ENCODE measurements at regions not wholly inside any gene's neighbourhood (a gene's known extent, or its start where the extent isn't known, plus 50 kb on each side); places are given as distances from the start of the nearest gene placed in this dataset.

DNA sequence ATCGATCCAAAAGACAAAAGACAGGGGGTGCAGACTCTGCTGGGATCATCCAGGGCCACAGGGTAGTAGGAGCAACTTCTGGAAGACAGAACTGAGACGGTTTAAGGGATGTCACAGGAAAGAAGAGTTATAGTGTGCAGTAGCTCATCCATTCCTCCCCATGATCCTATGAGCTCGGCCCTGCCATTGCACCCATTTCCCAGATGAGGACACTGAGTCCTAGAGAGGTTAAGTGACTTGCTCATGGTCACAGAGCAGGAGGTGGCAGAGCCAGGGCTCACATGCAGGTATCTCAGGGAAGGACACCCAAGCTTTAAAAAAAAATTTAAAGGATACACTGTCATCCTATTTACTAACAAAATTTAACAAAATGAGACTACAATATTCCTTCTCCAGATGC is 86.1 kb upstream of the FZD10 start:
- no peak overlapping the region for H3K4me3 ChIP-seq (ENCODE audit: low read length)
- H3K9me3 ChIP-seq (ENCODE audit: low read length) = no peaks in the 10 kb centered on the region
- no peaks in the 10 kb centered on the region for H4K20me1 ChIP-seq (ENCODE audit: insufficient read depth)
- H3K27ac ChIP-seq (ENCODE audit: low read length) = no peak overlapping the region
- no peaks in the 10 kb centered on the region for H3K36me3 ChIP-seq (ENCODE audit: insufficient read depth, low read length)
- TF ChIP-seq POLR2AphosphoS5 (IDR thresholded peaks at IDR 0.05) = no peak
- TF ChIP-seq, protein P1, sequence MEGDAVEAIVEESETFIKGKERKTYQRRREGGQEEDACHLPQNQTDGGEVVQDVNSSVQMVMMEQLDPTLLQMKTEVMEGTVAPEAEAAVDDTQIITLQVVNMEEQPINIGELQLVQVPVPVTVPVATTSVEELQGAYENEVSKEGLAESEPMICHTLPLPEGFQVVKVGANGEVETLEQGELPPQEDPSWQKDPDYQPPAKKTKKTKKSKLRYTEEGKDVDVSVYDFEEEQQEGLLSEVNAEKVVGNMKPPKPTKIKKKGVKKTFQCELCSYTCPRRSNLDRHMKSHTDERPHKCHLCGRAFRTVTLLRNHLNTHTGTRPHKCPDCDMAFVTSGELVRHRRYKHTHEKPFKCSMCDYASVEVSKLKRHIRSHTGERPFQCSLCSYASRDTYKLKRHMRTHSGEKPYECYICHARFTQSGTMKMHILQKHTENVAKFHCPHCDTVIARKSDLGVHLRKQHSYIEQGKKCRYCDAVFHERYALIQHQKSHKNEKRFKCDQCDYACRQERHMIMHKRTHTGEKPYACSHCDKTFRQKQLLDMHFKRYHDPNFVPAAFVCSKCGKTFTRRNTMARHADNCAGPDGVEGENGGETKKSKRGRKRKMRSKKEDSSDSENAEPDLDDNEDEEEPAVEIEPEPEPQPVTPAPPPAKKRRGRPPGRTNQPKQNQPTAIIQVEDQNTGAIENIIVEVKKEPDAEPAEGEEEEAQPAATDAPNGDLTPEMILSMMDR (IDR thresholded peaks at IDR 0.05; ENCODE audit: poor library complexity, severe bottlenecking) = no peak
- H3K79me2 ChIP-seq (replicated peaks; ENCODE audit: insufficient read depth, low read length) = no peaks in the 10 kb centered on the region
- H2AFZ ChIP-seq (ENCODE audit: low read depth, low read length) = no peak overlapping the region
- no peaks in the 10 kb centered on the region for H3K27me3 ChIP-seq (ENCODE audit: insufficient read depth, low read depth, low read length)
- no peaks in the 10 kb centered on the region for H3F3A ChIP-seq (ENCODE audit: insufficient read depth, low read length, poor library complexity, severe bottlenecking)
- no peak overlapping the region for H3K9ac ChIP-seq (ENCODE audit: low read length)
- no peaks in the 10 kb centered on the region for H3K9me2 ChIP-seq (ENCODE audit: insufficient read depth, low read length)
- H3K4me2 ChIP-seq (ENCODE audit: low read length) = no peak overlapping the region

DNA sequence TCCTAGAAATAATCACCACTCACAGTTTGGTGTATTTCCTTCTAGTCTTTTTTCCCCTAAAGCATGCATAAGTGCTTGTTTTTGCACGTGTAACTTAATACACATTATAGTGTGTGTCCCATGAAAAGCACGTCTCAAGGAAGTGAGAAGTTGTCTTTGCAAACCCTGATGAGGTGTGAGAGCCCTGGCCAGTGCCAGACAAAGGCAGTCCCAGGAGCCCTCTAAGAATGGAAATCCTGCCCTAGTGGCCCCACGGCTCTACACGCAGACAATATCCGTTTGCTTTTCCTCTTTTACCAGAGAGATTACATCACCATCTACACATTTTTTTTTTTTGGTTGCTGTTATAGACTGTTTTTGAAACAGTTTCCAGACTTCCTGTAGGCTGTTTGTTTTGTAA is 85.5 kb upstream of the FZD10 start:
- no peak overlapping the region for H3K9ac ChIP-seq (ENCODE audit: low read length)
- no peak overlapping the region for H2AFZ ChIP-seq (ENCODE audit: low read depth, low read length)
- no peak overlapping the region for H3K4me3 ChIP-seq (ENCODE audit: low read length)
- no peak overlapping the region for H3K4me2 ChIP-seq (ENCODE audit: low read length)
- H3K79me2 ChIP-seq (replicated peaks; ENCODE audit: insufficient read depth, low read length) = no peaks in the 10 kb centered on the region
- H3F3A ChIP-seq (ENCODE audit: insufficient read depth, low read length, poor library complexity, severe bottlenecking) = no peaks in the 10 kb centered on the region
- no peaks in the 10 kb centered on the region for H3K9me3 ChIP-seq (ENCODE audit: low read length)
- H3K9me2 ChIP-seq (ENCODE audit: insufficient read depth, low read length) = no peaks in the 10 kb centered on the region
- no peaks in the 10 kb centered on the region for H4K20me1 ChIP-seq (ENCODE audit: insufficient read depth)
- H3K36me3 ChIP-seq (ENCODE audit: insufficient read depth, low read length) = no peaks in the 10 kb centered on the region
- H3K27me3 ChIP-seq (ENCODE audit: insufficient read depth, low read depth, low read length) = no peaks in the 10 kb centered on the region
- H3K27ac ChIP-seq (ENCODE audit: low read length) = no peak overlapping the region
- TF ChIP-seq EZH2 (IDR thresholded peaks at IDR 0.05; ENCODE audit: borderline replicate concordance, insufficient read depth, low read length, poor library complexity, severe bottlenecking) (no peak), EP300 (conservative IDR thresholded peaks at IDR 0.05; ENCODE audit: poor library complexity, severe bottlenecking) (no peak), TAF1 (IDR thresholded peaks at IDR 0.05; ENCODE audit: low read depth) (no peak), RAD21 (conservative IDR thresholded peaks at IDR 0.05) (no peak), MXI1 (conservative IDR thresholded peaks at IDR 0.05; ENCODE audit: poor library complexity, severe bottlenecking) (no peak), POLR2AphosphoS5 (IDR thresholded peaks at IDR 0.05) (no peak), SMC3 (conservative IDR thresholded peaks at IDR 0.05; ENCODE audit: poor library complexity) (no peak)
- TF ChIP-seq, protein P2, sequence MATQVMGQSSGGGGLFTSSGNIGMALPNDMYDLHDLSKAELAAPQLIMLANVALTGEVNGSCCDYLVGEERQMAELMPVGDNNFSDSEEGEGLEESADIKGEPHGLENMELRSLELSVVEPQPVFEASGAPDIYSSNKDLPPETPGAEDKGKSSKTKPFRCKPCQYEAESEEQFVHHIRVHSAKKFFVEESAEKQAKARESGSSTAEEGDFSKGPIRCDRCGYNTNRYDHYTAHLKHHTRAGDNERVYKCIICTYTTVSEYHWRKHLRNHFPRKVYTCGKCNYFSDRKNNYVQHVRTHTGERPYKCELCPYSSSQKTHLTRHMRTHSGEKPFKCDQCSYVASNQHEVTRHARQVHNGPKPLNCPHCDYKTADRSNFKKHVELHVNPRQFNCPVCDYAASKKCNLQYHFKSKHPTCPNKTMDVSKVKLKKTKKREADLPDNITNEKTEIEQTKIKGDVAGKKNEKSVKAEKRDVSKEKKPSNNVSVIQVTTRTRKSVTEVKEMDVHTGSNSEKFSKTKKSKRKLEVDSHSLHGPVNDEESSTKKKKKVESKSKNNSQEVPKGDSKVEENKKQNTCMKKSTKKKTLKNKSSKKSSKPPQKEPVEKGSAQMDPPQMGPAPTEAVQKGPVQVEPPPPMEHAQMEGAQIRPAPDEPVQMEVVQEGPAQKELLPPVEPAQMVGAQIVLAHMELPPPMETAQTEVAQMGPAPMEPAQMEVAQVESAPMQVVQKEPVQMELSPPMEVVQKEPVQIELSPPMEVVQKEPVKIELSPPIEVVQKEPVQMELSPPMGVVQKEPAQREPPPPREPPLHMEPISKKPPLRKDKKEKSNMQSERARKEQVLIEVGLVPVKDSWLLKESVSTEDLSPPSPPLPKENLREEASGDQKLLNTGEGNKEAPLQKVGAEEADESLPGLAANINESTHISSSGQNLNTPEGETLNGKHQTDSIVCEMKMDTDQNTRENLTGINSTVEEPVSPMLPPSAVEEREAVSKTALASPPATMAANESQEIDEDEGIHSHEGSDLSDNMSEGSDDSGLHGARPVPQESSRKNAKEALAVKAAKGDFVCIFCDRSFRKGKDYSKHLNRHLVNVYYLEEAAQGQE (IDR thresholded peaks at IDR 0.05; ENCODE audit: borderline replicate concordance) = no peak

GRCh38 chr12:130078852-130079251 is 83.4 kb upstream of the FZD10 start:
- H3K4me2 ChIP-seq (ENCODE audit: low read length) = no peak overlapping the region
- H3K9ac ChIP-seq (ENCODE audit: low read length) = no peak overlapping the region
- H3K9me3 ChIP-seq (ENCODE audit: low read length) = no peaks in the 10 kb centered on the region
- no peaks in the 10 kb centered on the region for H3K36me3 ChIP-seq (ENCODE audit: insufficient read depth, low read length)
- no peaks in the 10 kb centered on the region for H3F3A ChIP-seq (ENCODE audit: insufficient read depth, low read length, poor library complexity, severe bottlenecking)
- H3K79me2 ChIP-seq (replicated peaks; ENCODE audit: insufficient read depth, low read length) = no peaks in the 10 kb centered on the region
- H3K4me3 ChIP-seq (ENCODE audit: low read length) = no peak overlapping the region
- H3K9me2 ChIP-seq (ENCODE audit: insufficient read depth, low read length) = no peaks in the 10 kb centered on the region
- H3K27me3 ChIP-seq (ENCODE audit: insufficient read depth, low read depth, low read length) = no peaks in the 10 kb centered on the region
- no peak for TF ChIP-seq TAF1 (IDR thresholded peaks at IDR 0.05; ENCODE audit: low read depth)
- no peak for TF ChIP-seq RAD21 (conservative IDR thresholded peaks at IDR 0.05)
- TF ChIP-seq MXI1 (conservative IDR thresholded peaks at IDR 0.05; ENCODE audit: poor library complexity, severe bottlenecking) = no peak
- TF ChIP-seq POLR2AphosphoS5 (IDR thresholded peaks at IDR 0.05) = no peak
- no peak for TF ChIP-seq EZH2 (IDR thresholded peaks at IDR 0.05; ENCODE audit: borderline replicate concordance, insufficient read depth, low read length, poor library complexity, severe bottlenecking)
- TF ChIP-seq SMC3 (conservative IDR thresholded peaks at IDR 0.05; ENCODE audit: poor library complexity) = no peak
- TF ChIP-seq, protein P1 (IDR thresholded peaks at IDR 0.05; ENCODE audit: poor library complexity, severe bottlenecking) = no peak
- TF ChIP-seq, protein P2 (IDR thresholded peaks at IDR 0.05; ENCODE audit: borderline replicate concordance) = no peak
- TF ChIP-seq EP300 (conservative IDR thresholded peaks at IDR 0.05; ENCODE audit: poor library complexity, severe bottlenecking) = no peak
- H3K27ac ChIP-seq (ENCODE audit: low read length) = no peak overlapping the region
- H4K20me1 ChIP-seq (ENCODE audit: insufficient read depth) = no peaks in the 10 kb centered on the region
- no peak overlapping the region for H2AFZ ChIP-seq (ENCODE audit: low read depth, low read length)

Data from neural cell (in vitro differentiated cells).